SK-N-SH (cell line): ENCODE measurements at regions not wholly inside any gene's neighbourhood (a gene's known extent, or its start where the extent isn't known, plus 50 kb on each side); places are given as distances from the start of the nearest gene placed in this dataset.

Experiments used
- CTCF ChIA-PET: fragments of 300-600, 350-600 bp; formaldehyde crosslinking; extraction: SDS; loops from one replicate; lab custom pipeline; 2021; lab: Yijun Ruan, JAX
- POLR2A ChIA-PET: fragments of 350-600 bp; sonication (Branson Sonifier 250); formaldehyde crosslinking; extraction: SDS; loops from one replicate; lab custom pipeline; 2020; ENCODE audit warnings: antibody characterized with exemption, inconsistent platforms; lab: Yijun Ruan, JAX
- DNase-seq: peaks from one replicate; pipeline ENCODE4 v3.0.0; 2012
- H2AFZ ChIP-seq: fragments of 200-600 bp; sonication (generic); 2 replicates; pipeline ENCODE4 v1.8.1; 2016; ENCODE audit warnings: antibody characterized with exemption, mild to moderate bottlenecking, low read depth
- H3F3A ChIP-seq: fragments of 200-600 bp; sonication (generic); replicated peaks from 2 replicates; pipeline ENCODE3; 2016; ENCODE audit warnings: antibody characterized with exemption, mild to moderate bottlenecking; ENCODE audit not compliant: insufficient read depth
- H3K27ac ChIP-seq, 2 experiments: fragments of 200-500 bp in 1 of 2; fragments of 200-600 bp in 1 of 2; sonication (Bioruptor generic) in 1 of 2; sonication (generic), shearing (Covaris generic) in 1 of 2; 2 replicates each; pipeline versions ENCODE4 v1.5.1 to v1.6.1; 2014 to 2016; ENCODE audit warnings: low read depth in 2 of 2, inconsistent platforms in 1 of 2, low read length in 1 of 2, mild to moderate bottlenecking in 1 of 2, mixed read lengths in 1 of 2
- H3K27me3 ChIP-seq: fragments of 200-600 bp; sonication (generic), shearing (Covaris generic); 2 replicates; pipeline ENCODE4 v1.6.1; 2016; ENCODE audit warnings: mixed run types; ENCODE audit not compliant: insufficient read depth
- H3K36me3 ChIP-seq, 2 experiments: fragments of 200-500 bp in 1 of 2; fragments of 200-600 bp in 1 of 2; sonication (Bioruptor generic) in 1 of 2; sonication (generic) in 1 of 2; replicated peaks in 1 of 2; 2 replicates each; pipeline versions ENCODE3 to v1.5.1; 2014 to 2016; ENCODE audit warnings: low read length in 1 of 2, mild to moderate bottlenecking in 1 of 2; ENCODE audit not compliant: insufficient read depth in 2 of 2, control insufficient read depth in 1 of 2
- H3K4me1 ChIP-seq, 2 experiments: fragments of 200-500 bp in 1 of 2; fragments of 200-600 bp in 1 of 2; sonication (Bioruptor generic) in 1 of 2; sonication (generic), shearing (Covaris generic) in 1 of 2; 2 replicates each; pipeline versions ENCODE4 v1.5.1 to v1.6.1; 2014 to 2016; ENCODE audit warnings: low read depth in 1 of 2, low read length in 1 of 2, mixed run types in 1 of 2; ENCODE audit not compliant: insufficient read depth in 2 of 2, control insufficient read depth in 1 of 2
- H3K4me2 ChIP-seq: fragments of 200-600 bp; sonication (generic), shearing (Covaris generic); 2 replicates; pipeline ENCODE4 v1.6.1; 2017; ENCODE audit warnings: mixed run types
- H3K4me3 ChIP-seq, 2 experiments: fragments of 200-500 bp in 1 of 2; fragments of 200-600 bp in 1 of 2; sonication (Bioruptor generic) in 1 of 2; sonication (generic), shearing (Covaris generic) in 1 of 2; 2 replicates each; pipeline versions ENCODE4 v1.5.1 to v1.8.1; 2014 to 2016; ENCODE audit warnings: low read depth in 2 of 2, inconsistent platforms in 1 of 2, low read length in 1 of 2, mild to moderate bottlenecking in 1 of 2, mixed read lengths in 1 of 2, moderate library complexity in 1 of 2
- H3K79me2 ChIP-seq: fragments of 200-600 bp; sonication (generic); 2 replicates; pipeline ENCODE4 v1.8.1; 2017; ENCODE audit warnings: mild to moderate bottlenecking; ENCODE audit not compliant: insufficient read depth
- H3K9ac ChIP-seq: fragments of 200-600 bp; sonication (generic); 2 replicates; pipeline ENCODE4 v1.6.1; 2017; ENCODE audit warnings: mixed run types
- H3K9me2 ChIP-seq: fragments of 200-600 bp; sonication (generic); 2 replicates; pipeline ENCODE4 v1.6.1; 2017; ENCODE audit warnings: mixed run types
- H3K9me3 ChIP-seq: fragments of 200-600 bp; sonication (generic); 2 replicates; pipeline ENCODE4 v1.6.1; 2017; ENCODE audit warnings: mixed run types, mild to moderate bottlenecking, moderate library complexity
- H4K20me1 ChIP-seq: fragments of 200-600 bp; sonication (generic); 2 replicates; pipeline ENCODE4 v1.6.1; 2017; ENCODE audit warnings: mild to moderate bottlenecking, mixed run types; ENCODE audit not compliant: insufficient read depth
- CTCF ChIP-seq: fragments of 200-600 bp; sonication (generic); IDR thresholded peaks from 2 replicates; pipeline ENCODE4 v1.6.1; 2017; ENCODE audit warnings: antibody characterized with exemption, mild to moderate bottlenecking, moderate library complexity
- GATA2 ChIP-seq: sonication (generic); formaldehyde crosslinking; IDR thresholded peaks from 2 replicates; pipeline ENCODE4 v1.5.0; 2020; ENCODE audit warnings: mild to moderate bottlenecking, missing genetic modification reagents
- IRF3 ChIP-seq: fragments of 150-350 bp; IDR thresholded peaks from 2 replicates; pipeline ENCODE4 v1.6.1; 2016; ENCODE audit warnings: mild to moderate bottlenecking, low read depth, low read length
- NFIC ChIP-seq: IDR thresholded peaks from 2 replicates; pipeline ENCODE4 v1.4.0; 2012; ENCODE audit warnings: borderline replicate concordance
- RCOR1 ChIP-seq: fragments of 150-350 bp; IDR thresholded peaks from 2 replicates; pipeline ENCODE4 v1.6.1; 2017; ENCODE audit warnings: antibody characterized with exemption, low read length
- RXRA ChIP-seq: IDR thresholded peaks from 2 replicates; pipeline ENCODE4 v1.4.0; 2012; ENCODE audit warnings: low read depth, mild to moderate bottlenecking, borderline replicate concordance
- SIN3A ChIP-seq: IDR thresholded peaks from 2 replicates; pipeline ENCODE4 v1.6.1; 2012; ENCODE audit warnings: low read depth, mild to moderate bottlenecking, low read length, moderate library complexity, borderline replicate concordance
- TCF12 ChIP-seq: IDR thresholded peaks from 2 replicates; pipeline ENCODE4 v1.4.0; 2012
- TEAD4 ChIP-seq: IDR thresholded peaks from 2 replicates; pipeline ENCODE4 v1.4.0; 2012; ENCODE audit warnings: mild to moderate bottlenecking, borderline replicate concordance; ENCODE audit not compliant: insufficient read depth
- WGBS: methylation state at CpG from one replicate; pipeline ENCODE4 v1.1.6; 2017; ENCODE audit warnings: low lambda C conversion rate; 5-methylcytosine and 5-hydroxymethylcytosine counted together

- Histone ChIP-seq H3K36me3 (no peaks in the 10 kb centered on the region), H3F3A (no peaks in the 10 kb centered on the region), H2AFZ (no peak overlapping the region)
- DNase-seq = no peak
- TF ChIP-seq GATA2 (CRISPR knock-in tag) (no peak), RCOR1 (no peak), CTCF (no peak), RXRA (no peak), TCF12 (no peak), NFIC (no peak)
- TF ChIP-seq, all 33 proteins: peak for 0
- no peaks in the 10 kb centered on the region for H3K27me3 ChIP-seq
- H3K79me2 ChIP-seq = no peaks in the 10 kb centered on the region
- no peak overlapping the region for H3K4me2 ChIP-seq
- no peaks in the 10 kb centered on the region for H4K20me1 ChIP-seq
- WGBS = 80% methylated on average over 1 of the region's 1 CpG
- no peak overlapping the region for H3K4me3 ChIP-seq
- POLR2A ChIA-PET = no interaction called here
- H3K27ac ChIP-seq = no peak overlapping the region
- H3K9me2 ChIP-seq = no peaks in the 10 kb centered on the region
- CTCF ChIA-PET = no interaction called here
- no peaks in the 10 kb centered on the region for H3K9me3 ChIP-seq
- H3K9ac ChIP-seq = no peak overlapping the region
- H3K4me1 ChIP-seq = no peaks in the 10 kb centered on the region
These were observed 93.6 kb downstream of the C13orf42 start for GRCh38 chr13:51017516-51017915.

- H3K9me2 ChIP-seq = no peaks in the 10 kb centered on the region
- H3F3A ChIP-seq = no peaks in the 10 kb centered on the region
- H2AFZ ChIP-seq = no peak overlapping the region
- H3K79me2 ChIP-seq = no peaks in the 10 kb centered on the region
- no peak for DNase-seq
- TF ChIP-seq SIN3A (no peak), TEAD4 (no peak), CTCF (no peak), IRF3 (no peak)
- 13% methylated on average over 1 of the region's 1 CpG for WGBS
- ChIA-PET CTCF (no interaction called here), POLR2A (no interaction called here)
- no peaks in the 10 kb centered on the region for H3K9me3 ChIP-seq
- no peaks in the 10 kb centered on the region for H3K4me1 ChIP-seq
- no peaks in the 10 kb centered on the region for H4K20me1 ChIP-seq
- H3K4me2 ChIP-seq = no peak overlapping the region
- no peaks in the 10 kb centered on the region for H3K36me3 ChIP-seq
- H3K9ac ChIP-seq = no peak overlapping the region
- H3K27me3 ChIP-seq = no peaks in the 10 kb centered on the region
- H3K4me3 ChIP-seq = no peak overlapping the region
- H3K27ac ChIP-seq = no peak overlapping the region
These were observed 95.1 kb downstream of the C13orf42 start for GRCh38 chr13:51015973-51016372.
